ENCODE measurements at regions not wholly inside any gene's neighbourhood (a gene's known extent, or its start where the extent isn't known, plus 50 kb on each side); places are given as distances from the start of the nearest gene placed in this dataset.

DNA sequence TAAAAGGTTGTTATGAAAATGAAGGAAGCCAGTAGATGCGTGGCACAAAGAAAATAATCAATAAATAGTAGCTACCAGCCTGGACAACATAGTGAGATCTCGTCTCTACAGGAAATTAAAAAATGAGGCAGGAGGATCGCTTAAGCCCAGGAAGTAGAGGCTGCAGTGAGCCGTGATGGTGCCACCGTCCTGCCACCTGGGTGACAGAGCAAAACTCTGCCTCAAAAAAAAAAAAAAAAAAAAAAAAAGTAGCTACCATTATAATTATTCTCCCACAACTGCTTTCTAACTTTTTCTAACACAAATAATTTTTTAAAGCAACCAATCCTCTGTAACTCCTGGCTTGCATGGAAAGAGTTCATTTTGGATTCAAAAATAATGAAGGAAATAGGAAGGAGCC lies 133.0 kb downstream of the NDUFA12 start:
- CTCF ChIA-PET, result no interaction called here
- no peak overlapping the region for H3K4me3 Mint-ChIP-seq
- peaks cover 40% of the 10 kb centered on the region for H3K27me3 Mint-ChIP-seq
- no peaks in the 10 kb centered on the region for H3K36me3 Mint-ChIP-seq (ENCODE audit: low read depth)
- DNase-seq (no peak), ATAC-seq (no peak)
- no peak overlapping the region for H3K27ac Mint-ChIP-seq
- TF ChIP-seq, protein P1, sequence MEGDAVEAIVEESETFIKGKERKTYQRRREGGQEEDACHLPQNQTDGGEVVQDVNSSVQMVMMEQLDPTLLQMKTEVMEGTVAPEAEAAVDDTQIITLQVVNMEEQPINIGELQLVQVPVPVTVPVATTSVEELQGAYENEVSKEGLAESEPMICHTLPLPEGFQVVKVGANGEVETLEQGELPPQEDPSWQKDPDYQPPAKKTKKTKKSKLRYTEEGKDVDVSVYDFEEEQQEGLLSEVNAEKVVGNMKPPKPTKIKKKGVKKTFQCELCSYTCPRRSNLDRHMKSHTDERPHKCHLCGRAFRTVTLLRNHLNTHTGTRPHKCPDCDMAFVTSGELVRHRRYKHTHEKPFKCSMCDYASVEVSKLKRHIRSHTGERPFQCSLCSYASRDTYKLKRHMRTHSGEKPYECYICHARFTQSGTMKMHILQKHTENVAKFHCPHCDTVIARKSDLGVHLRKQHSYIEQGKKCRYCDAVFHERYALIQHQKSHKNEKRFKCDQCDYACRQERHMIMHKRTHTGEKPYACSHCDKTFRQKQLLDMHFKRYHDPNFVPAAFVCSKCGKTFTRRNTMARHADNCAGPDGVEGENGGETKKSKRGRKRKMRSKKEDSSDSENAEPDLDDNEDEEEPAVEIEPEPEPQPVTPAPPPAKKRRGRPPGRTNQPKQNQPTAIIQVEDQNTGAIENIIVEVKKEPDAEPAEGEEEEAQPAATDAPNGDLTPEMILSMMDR (IDR thresholded peaks at IDR 0.05), result no peak
- intact Hi-C loops (cut with micrococcal nuclease), result no loop called here
- H3K9me3 Mint-ChIP-seq, result no peaks in the 10 kb centered on the region
- POLR2A ChIA-PET, result no interaction called here
- peaks cover 18% of the 10 kb centered on the region for H3K4me1 Mint-ChIP-seq (ENCODE audit: low read depth)

DNA sequence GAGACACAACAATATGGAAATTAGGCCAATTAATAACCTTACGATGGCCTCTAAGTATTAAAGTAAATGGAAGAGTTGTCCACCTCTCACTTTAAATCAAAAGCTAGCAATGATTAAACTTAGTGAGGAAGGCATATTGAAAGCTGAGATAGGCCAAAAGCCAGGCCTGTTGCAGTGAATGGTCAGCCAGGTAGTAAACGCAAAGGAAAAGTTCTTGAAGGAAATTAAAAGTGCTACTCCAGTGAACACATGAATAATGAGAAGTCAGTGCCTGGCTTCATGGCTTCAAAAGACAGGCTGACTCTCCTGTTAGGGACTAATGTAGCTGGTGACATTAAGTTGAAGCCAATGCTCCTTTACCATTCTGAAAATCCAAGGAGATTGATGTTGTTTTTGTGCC lies 135.3 kb downstream of the NDUFA12 start:
- intact Hi-C loops (cut with micrococcal nuclease), result no loop called here
- TF ChIP-seq, protein P1 (IDR thresholded peaks at IDR 0.05), result no peak
- Mint-ChIP-seq H3K9me3 (peaks cover 2% of the 10 kb centered on the region), H3K36me3 (ENCODE audit: low read depth) (no peaks in the 10 kb centered on the region), H3K27me3 (peaks cover 24% of the 10 kb centered on the region), H3K27ac (no peak overlapping the region), H3K4me1 (ENCODE audit: low read depth) (peaks cover 3% of the 10 kb centered on the region), H3K4me3 (no peak overlapping the region)
- no peak for DNase-seq
- ChIA-PET POLR2A (no interaction called here), CTCF (no interaction called here)
- ATAC-seq, result no peak

DNA sequence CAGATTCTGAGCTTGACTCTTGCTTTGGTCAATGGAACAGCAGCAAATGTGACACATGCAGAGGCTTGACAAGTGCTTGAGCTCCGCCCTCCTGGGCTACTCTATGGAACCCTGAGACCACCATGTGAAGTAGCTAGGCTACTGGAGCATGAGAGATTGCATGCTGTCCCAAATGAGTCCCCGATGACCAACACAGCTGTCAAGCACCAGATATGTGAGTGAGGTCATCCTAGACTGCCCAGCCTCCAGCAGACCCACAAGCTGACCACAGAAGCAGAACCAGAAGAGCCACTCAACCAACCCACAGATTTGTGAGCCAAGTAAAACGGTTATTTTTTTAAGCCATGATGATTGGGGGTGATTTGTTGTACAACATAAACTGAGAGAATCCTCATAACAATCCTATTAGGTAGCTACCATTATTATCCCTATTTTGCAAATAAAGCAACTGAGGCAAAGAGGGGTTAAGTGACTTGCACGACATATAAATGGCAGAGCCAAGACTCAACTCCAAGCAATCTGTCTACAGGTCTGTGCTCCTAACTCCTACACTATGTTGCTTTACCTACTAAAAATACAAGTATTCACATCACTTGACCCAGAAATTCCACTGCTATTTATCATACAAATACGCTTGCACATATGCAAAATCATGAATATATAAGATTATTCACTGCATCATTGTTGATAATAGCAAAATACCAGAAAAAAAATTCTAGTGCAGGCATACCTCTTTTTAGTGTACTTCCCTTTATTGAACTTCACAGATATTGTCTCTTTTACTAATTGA lies 136.2 kb downstream of the NDUFA12 start:
- Mint-ChIP-seq H3K9me3 (peaks cover 2% of the 10 kb centered on the region), H3K27ac (no peak overlapping the region), H3K36me3 (ENCODE audit: low read depth) (no peaks in the 10 kb centered on the region), H3K4me1 (ENCODE audit: low read depth) (no peaks in the 10 kb centered on the region), H3K4me3 (no peak overlapping the region), H3K27me3 (peaks cover 19% of the 10 kb centered on the region)
- ATAC-seq (no peak), DNase-seq (no peak)
- ChIA-PET CTCF (no interaction called here), POLR2A (no interaction called here)
- intact Hi-C loops (cut with micrococcal nuclease), result no loop called here
- TF ChIP-seq, protein P1 (IDR thresholded peaks at IDR 0.05), result no peak

DNA sequence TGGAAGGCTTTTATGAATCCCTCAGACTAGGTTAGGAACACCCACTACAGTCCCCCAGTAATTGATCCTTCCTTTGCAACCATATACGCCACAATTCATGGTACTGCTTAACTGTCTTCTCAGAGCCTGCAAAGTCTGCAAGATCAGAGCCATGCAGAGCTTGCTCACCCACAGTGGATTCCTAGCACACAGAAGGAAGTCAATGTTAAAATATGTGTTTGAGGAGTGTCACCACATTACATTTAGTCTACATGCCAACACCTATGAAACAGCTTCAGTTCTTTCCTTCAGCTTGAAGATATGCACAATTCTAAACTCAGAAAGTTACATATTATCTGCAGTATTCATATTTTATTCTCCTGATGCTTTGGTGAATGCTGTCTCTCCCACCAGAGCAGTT lies 138.5 kb downstream of the NDUFA12 start:
- Mint-ChIP-seq H3K27me3 (peaks cover 10% of the 10 kb centered on the region), H3K4me1 (ENCODE audit: low read depth) (no peaks in the 10 kb centered on the region), H3K9me3 (peaks cover 2% of the 10 kb centered on the region), H3K27ac (no peak overlapping the region), H3K4me3 (no peak overlapping the region), H3K36me3 (ENCODE audit: low read depth) (no peaks in the 10 kb centered on the region)
- intact Hi-C loops (cut with micrococcal nuclease), result no loop called here
- POLR2A ChIA-PET, result no interaction called here
- TF ChIP-seq, protein P1 (IDR thresholded peaks at IDR 0.05), result no peak
- ATAC-seq (no peak), DNase-seq (no peak)
- CTCF ChIA-PET, result interaction anchor here (0.8 kb wide), 1 partner anchor 11 kb away, joined by 3 read pairs; no protein-coding TSS in a partner anchor

DNA sequence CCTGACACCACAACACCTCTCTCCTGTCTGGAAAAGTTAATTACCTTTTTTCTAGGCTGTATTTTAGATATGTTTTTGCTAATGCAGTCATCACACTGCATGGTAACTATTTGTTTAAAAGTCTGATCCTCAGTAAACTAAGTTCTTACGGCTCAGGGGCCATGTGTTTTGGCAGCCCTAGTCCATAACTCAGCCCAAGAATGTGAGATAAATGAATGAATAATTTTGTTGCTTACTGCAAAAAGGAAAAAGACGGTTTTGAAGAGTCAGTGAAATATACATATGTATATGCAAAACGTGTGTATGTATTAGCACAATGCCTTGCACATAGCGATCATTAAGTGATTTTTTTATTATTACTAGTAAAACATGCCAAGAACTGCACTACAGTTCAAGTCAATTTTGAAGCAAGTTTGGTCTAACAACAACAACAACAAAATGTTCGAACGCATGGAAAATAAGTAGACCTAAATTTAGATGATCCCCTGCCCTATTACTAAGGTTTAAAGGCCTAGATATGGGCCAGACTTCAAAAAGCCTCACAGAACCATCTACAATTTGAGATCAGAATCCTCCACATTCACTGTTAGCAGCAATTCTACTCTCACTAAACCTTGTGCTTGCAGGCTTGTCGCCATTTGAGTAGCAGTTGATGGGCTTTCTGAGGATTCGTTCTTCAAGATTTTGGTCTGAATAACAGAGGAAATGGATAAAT lies 140.0 kb downstream of the NDUFA12 start:
- ATAC-seq (no peak), DNase-seq (no peak)
- Mint-ChIP-seq H3K27ac (no peak overlapping the region), H3K4me3 (no peak overlapping the region), H3K36me3 (ENCODE audit: low read depth) (no peaks in the 10 kb centered on the region), H3K27me3 (peaks cover 3% of the 10 kb centered on the region), H3K9me3 (peaks cover 2% of the 10 kb centered on the region), H3K4me1 (ENCODE audit: low read depth) (no peaks in the 10 kb centered on the region)
- intact Hi-C loops (cut with micrococcal nuclease), result no loop called here
- TF ChIP-seq, protein P1 (IDR thresholded peaks at IDR 0.05), result no peak
- ChIA-PET POLR2A (no interaction called here), CTCF (no interaction called here)
